Activated naive CD8-positive, alpha-beta T cell (primary cell): ENCODE measurements at regions not wholly inside any gene's neighbourhood (a gene's known extent, or its start where the extent isn't known, plus 50 kb on each side); places are given as distances from the start of the nearest gene placed in this dataset.

ENCODE experiments used
- H3K27ac Mint-ChIP-seq: one replicate; pipeline ENCODE4 v1.8.0; 2021; ENCODE audit warnings: mixed read lengths
- H3K27me3 Mint-ChIP-seq: one replicate; pipeline ENCODE4 v1.8.0; 2021; ENCODE audit warnings: mixed read lengths
- H3K36me3 Mint-ChIP-seq: one replicate; pipeline ENCODE4 v1.8.0; 2021; ENCODE audit warnings: mixed read lengths
- H3K4me1 Mint-ChIP-seq: one replicate; pipeline ENCODE4 v1.8.0; 2021; ENCODE audit warnings: low read depth, mixed read lengths
- H3K4me3 Mint-ChIP-seq: one replicate; pipeline ENCODE4 v1.8.0; 2021; ENCODE audit warnings: mild to moderate bottlenecking, mixed read lengths
- H3K9me3 Mint-ChIP-seq: one replicate; pipeline ENCODE4 v1.8.0; 2021; ENCODE audit warnings: low read depth, mixed read lengths

DNA sequence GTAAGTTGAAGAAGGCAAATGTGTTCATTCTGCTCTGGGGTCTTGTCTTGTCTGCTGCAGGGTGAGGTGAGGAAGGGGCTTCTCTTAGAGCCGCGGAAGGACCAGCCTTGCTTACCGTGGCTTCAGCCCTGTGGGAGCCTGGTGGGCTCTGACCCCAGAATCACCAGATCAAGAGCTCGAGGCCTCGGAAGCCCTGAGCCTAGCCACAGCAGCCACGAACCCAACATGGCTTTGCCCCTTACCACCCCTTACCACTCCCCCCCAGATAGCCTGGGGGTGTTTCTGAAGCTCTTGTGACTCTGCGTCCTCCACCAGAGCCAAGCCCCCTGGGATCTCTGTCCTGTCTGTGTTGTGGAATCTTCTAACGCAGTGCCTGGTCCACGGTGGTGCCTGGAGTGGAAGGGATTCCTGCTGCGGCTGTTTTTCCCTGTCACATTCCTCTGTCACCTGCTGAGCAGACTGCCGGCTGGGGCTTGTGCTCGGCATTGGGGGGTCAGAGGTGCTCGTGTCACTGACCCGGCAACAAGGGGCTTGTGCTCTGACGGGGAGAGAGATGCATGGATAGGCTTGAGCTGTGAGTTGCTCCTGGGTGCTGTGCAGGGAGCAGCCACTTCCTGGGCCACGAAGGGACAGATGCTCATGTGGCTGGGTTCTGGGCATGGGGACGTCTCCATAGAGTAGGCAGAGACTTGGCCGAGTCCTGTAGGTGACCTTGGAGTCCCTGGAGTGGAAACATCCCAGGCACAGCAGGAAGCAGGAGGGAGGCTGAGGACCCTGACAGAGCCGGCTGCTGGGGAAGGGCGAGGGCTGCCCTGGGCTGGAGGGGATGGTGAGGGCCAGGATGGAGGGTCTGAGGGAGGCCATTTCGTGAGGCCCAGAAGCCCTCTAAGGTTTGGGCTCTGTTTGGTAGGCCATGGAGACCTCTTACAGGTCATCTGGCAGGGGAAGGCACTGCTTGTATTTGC is 316.0 kb downstream of the QKI start:
- H3K9me3 Mint-ChIP-seq, result no peaks in the 10 kb centered on the region
- H3K4me1 Mint-ChIP-seq, result no peaks in the 10 kb centered on the region
- H3K27ac Mint-ChIP-seq, result no peak overlapping the region
- H3K27me3 Mint-ChIP-seq, result no peaks in the 10 kb centered on the region
- no peak overlapping the region for H3K4me3 Mint-ChIP-seq
- no peaks in the 10 kb centered on the region for H3K36me3 Mint-ChIP-seq

DNA sequence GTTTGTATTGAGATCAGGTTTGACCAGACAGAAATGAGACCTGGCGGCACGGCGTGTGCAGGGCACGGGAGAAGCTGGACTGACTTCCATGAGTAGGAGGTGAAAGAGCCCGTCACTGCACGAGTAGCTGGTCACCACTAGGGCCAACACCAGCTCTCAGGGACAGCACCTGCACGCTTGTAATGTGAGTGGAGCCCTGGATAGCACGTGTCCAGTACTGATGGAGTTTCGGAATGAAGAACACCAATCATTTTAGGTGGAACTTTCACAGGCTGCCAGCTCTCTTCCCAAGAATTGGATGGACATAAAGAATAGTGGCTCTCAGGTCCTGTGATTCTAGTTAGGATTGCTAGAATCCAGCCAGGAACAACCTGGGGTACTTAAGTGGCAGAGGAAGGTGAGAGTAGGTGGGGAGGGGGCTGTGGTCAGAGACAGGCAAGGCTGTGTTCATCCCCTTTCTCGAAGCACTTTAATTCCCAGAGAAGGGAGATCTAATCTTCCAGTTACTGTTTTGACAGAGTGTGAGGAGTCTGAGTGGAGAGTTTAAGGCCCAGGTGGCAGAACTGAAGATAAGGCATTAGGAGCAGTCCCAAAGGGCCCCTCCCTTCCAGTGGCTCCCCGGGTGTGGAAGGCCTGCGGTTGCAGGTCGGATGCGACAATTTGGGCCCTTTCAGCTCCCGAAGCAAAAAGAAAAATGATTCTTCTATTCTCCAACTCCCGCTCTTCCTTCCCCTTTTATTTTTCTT is 314.8 kb downstream of the QKI start:
- Mint-ChIP-seq H3K9me3 (no peaks in the 10 kb centered on the region), H3K27me3 (no peaks in the 10 kb centered on the region), H3K27ac (no peak overlapping the region), H3K36me3 (no peaks in the 10 kb centered on the region), H3K4me3 (no peak overlapping the region), H3K4me1 (no peaks in the 10 kb centered on the region)

DNA sequence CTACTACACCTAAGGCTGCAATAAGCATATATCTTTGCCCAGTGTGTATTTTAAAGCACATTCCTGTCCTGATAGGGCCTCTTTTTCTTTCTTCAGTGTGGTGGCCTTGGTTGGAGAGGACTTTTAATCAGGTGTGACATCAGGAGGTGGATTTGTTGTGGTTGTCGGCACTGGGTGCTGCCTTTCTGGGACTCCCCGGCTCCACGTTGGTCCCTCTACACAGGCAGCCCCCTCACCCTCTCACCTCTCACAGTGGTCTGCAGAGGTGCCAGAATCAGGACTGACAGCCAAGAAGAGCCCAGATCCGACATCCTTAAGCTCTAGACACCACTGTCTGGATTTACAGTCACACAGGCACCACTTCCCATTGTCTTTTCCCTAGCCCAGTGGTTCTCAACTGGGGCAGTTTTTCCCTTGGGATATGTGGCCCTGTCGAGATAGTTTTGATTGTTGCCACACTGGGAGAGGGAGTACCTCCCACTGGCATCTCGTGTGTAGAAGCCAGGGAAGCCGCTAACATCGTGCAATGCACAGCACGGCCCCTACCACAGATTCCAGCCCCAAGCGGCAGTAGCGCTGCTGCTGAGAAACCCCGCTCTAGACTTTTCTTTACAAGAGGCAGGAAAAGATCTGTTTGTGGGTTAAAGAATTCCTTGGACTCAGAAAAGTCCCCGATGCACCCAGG is 314.1 kb downstream of the QKI start:
- Mint-ChIP-seq H3K9me3 (no peaks in the 10 kb centered on the region), H3K27me3 (no peaks in the 10 kb centered on the region), H3K27ac (no peak overlapping the region), H3K36me3 (no peaks in the 10 kb centered on the region), H3K4me1 (no peaks in the 10 kb centered on the region), H3K4me3 (no peak overlapping the region)

DNA sequence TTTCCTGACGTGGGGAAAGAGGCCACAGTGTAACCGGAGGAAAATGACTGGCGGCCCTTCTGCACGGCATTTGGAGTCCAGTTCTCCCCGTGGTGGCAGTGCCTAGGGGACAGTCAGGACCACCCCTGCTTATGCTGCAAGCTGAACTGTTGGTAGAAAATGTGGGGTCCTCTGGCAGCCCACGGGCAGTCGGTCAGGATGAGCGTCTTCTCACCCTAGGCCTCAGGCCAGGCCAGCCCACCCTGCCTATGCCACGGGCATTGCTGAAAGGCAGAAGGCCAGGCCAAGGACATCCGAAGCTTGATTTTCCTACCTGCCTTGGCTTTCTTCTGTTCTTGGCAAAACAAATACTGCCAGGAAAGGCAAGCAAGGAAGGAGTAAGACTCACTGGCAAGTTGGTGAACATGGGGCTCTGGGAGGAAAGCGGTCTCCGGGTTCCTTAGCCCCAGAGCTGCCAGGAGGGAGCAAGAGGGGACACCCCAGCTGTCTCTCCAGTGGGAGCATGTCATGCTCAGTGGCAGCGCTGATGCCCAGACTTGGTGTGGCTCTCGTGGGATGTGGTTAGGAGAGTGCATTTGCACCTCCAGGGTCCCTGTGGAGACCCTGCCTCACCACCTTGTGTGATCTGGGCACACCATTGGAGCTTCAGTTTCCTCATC is 311.6 kb downstream of the QKI start:
- no peaks in the 10 kb centered on the region for H3K9me3 Mint-ChIP-seq
- no peaks in the 10 kb centered on the region for H3K36me3 Mint-ChIP-seq
- no peaks in the 10 kb centered on the region for H3K4me1 Mint-ChIP-seq
- no peaks in the 10 kb centered on the region for H3K27me3 Mint-ChIP-seq
- no peak overlapping the region for H3K27ac Mint-ChIP-seq
- no peak overlapping the region for H3K4me3 Mint-ChIP-seq

DNA sequence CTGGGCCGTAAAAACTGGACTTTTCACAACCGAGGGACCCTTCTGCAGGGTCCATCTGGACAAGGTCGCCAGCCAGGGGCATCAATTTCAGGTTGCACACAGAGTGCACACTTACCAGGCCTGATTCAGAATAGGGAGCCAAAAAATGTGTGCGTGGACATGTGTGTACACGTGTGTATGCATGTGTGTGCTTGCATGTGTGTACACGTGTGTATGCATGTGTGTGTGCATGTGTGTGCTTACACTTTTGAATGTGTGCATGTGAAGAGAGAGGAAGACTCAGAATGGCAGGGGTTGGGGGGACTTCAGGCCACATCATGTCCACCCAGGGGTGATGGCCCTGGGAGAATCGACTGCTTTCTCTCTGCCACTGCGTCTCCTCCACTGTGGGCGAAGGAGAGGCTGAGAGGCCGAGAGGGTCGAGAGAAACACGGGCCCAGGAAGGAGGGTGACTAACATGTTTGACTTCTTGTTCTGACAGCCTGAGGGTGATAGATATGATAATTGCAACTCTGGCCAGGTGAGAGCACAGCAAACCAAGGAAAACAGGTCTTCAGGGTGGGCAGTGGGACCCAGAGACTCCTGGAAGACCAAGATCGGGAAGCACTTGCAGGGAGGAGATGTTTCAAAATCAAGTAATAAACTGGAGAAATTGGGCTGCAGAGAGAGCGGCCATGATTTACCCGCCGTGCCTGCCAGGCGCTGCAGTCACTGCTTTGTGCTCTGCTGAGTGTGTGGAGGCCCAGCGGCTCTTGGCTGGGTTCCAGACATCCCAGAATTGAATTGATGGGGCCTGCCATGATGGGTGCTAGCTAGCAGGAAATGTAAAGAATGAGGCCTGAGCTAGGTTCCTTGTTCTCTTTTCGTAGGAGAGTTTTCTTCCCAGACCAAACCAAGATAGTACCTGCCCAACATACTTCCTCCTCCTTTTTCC is 310.8 kb downstream of the QKI start:
- Mint-ChIP-seq H3K4me3 (no peak overlapping the region), H3K9me3 (no peaks in the 10 kb centered on the region), H3K27ac (no peak overlapping the region), H3K36me3 (no peaks in the 10 kb centered on the region), H3K27me3 (no peaks in the 10 kb centered on the region), H3K4me1 (no peaks in the 10 kb centered on the region)

DNA sequence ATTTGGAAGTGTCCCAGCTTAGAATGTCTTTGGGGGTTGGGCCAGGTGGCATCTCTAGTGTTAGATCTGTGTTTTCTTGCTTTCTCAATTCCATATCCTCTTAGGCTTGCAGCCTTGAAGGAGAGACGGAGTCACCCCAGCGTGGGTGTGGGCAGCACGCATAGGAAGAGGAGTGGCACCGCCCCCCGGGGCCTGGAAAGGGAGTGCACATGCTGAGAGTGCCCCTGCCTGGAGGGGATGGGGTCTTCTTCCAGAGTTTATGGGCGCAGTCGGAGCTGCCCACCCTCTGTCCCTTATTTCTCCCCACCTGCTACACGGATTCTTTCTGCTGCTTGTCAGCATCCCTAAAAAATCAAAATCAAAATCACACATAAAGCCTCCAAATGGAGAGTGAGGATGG is 309.7 kb downstream of the QKI start:
- H3K27me3 Mint-ChIP-seq, result no peaks in the 10 kb centered on the region
- H3K4me3 Mint-ChIP-seq, result no peak overlapping the region
- no peaks in the 10 kb centered on the region for H3K4me1 Mint-ChIP-seq
- no peaks in the 10 kb centered on the region for H3K36me3 Mint-ChIP-seq
- no peaks in the 10 kb centered on the region for H3K9me3 Mint-ChIP-seq
- no peak overlapping the region for H3K27ac Mint-ChIP-seq

DNA sequence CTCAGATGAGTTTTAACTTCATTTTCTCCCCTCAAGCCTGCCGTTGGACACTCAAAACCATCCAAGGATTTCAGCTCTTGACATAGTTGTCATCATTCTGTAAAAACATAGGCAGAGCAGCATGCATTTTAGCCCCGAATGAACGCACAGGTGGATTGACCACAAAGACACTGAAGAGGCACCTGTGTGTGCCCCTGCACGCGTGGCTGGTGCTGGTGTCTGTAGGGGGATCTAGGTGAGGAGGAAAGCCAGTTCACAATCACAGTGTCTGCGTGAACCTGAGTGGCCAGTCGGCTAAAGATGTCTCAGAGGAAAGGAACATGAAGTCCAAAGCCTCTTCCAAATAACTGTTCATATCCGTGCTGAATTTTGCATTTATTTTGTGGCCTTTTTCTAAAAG is 309.2 kb downstream of the QKI start:
- H3K27ac Mint-ChIP-seq, result no peak overlapping the region
- H3K36me3 Mint-ChIP-seq, result no peaks in the 10 kb centered on the region
- no peaks in the 10 kb centered on the region for H3K9me3 Mint-ChIP-seq
- H3K27me3 Mint-ChIP-seq, result no peaks in the 10 kb centered on the region
- H3K4me3 Mint-ChIP-seq, result no peak overlapping the region
- no peaks in the 10 kb centered on the region for H3K4me1 Mint-ChIP-seq

DNA sequence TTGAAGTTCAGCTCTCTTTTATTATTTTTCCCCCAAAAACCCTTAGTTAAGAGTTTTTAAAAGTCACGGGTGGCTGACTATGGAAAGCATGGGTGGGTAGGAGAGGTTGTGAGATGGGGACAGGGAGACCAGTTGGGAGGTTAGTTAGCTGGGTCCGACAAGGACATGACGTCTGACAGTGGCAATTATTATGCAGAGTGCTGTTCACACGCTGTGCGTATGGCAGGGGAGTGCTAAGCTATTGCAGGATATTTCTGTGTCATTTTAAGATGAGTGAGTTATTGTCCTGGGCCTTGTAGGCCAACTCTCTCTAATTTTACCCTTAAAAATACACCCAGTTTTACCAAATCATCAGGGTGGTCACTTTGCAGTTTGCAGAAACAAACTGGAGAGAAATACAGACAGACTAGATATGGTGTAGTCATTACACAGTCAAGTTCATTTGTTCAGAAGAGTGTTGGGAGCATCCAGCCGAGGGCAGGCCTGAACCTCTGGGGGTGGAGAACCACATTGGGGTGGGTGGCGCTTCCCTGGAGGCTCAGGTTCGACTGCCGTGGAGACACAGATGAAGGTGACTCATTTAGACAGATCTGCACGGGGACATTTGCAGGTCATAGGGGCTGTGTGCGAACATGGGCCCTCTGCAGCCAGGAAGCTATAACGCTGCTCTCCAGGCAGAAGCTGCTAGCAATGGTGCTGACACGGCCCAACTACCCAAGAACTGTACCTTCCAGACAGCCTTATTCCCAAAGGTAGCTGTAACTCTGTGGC is 307.6 kb downstream of the QKI start:
- Mint-ChIP-seq H3K27me3 (peaks cover under 1% of the 10 kb centered on the region), H3K27ac (no peak overlapping the region)

DNA sequence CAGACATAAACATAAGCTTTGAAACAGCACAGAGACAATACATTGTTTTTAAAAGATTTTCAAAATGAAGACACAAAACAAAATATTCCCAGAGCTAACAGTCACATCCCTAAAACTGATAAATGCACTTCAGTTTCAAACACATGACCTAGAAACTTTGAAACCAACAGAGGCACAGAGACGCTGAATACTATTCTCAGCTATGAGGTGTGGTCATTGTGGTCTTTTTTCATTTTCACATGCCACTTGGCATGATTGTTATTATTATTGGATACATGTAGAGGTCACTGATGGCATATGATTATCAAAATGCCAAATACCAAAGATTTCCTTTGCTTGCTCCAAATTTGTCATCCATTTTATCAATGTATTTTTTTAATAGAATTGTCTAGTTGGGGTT is 306.9 kb downstream of the QKI start:
- H3K9me3 Mint-ChIP-seq, result no peaks in the 10 kb centered on the region
- peaks cover 1% of the 10 kb centered on the region for H3K27me3 Mint-ChIP-seq
- no peak overlapping the region for H3K4me3 Mint-ChIP-seq
- H3K4me1 Mint-ChIP-seq, result no peaks in the 10 kb centered on the region
- H3K27ac Mint-ChIP-seq, result no peak overlapping the region
- no peaks in the 10 kb centered on the region for H3K36me3 Mint-ChIP-seq

More for the DNA sequence above, 307.6 kb downstream of the QKI start:
- Mint-ChIP-seq H3K4me1 (no peaks in the 10 kb centered on the region), H3K36me3 (no peaks in the 10 kb centered on the region), H3K9me3 (no peaks in the 10 kb centered on the region), H3K4me3 (no peak overlapping the region)

DNA sequence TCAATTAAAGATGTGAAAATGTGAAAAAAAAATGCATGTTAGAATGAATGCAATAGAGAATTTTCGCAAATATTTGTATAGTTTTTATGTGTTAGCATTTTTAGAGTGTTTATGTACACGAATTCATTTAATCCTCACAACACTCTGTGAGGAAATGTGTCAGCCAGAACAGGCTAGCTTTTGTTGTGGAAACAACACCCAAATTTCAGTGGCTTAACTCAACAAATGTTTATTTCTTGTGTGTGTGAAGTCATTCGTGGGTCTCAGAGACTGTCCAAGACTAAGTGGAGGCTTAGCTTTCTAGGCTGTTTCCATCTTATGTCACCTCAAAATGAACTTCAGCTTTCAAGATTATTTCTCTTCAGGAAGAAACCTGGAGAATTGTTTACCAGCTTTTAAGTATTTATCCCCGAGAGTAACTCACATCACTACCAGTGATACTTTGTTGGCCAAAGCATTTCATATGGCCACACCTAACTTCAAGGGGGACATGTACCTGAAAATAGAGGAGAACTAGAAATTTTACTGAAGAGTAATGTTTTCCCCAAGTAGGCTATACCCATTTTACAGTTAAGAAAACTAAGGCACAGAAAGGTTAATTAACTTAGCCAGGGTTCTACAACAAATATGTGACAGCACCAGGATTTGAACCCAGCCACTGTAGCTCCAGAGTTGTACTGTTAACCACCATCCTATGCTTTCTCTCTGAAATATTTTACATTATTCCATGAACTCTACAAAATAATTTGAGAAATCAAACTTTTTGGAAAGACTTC is 306.1 kb downstream of the QKI start:
- Mint-ChIP-seq H3K9me3 (no peaks in the 10 kb centered on the region), H3K4me1 (no peaks in the 10 kb centered on the region), H3K27ac (no peak overlapping the region), H3K27me3 (peaks cover 1% of the 10 kb centered on the region), H3K4me3 (no peak overlapping the region), H3K36me3 (no peaks in the 10 kb centered on the region)

DNA sequence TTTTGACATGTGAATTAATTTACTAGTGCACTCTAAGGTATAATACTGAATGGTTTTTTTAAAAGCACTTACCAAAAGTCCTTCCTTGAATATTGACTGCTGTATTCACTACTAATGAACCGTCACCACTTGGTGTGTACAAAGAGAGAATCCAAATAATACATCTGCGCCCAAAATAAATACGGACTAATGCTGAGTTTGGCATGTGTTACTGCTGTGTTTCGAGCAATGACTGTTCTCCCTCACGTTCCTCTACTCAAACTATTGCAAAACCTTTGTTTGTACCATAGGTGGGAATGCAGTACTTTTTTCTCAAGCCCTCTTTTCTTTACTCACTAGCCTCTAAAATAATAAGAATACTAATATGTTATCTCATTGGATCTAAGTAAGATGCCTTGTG is 305.5 kb downstream of the QKI start:
- Mint-ChIP-seq H3K4me1 (no peaks in the 10 kb centered on the region), H3K27ac (no peak overlapping the region), H3K36me3 (no peaks in the 10 kb centered on the region)

DNA sequence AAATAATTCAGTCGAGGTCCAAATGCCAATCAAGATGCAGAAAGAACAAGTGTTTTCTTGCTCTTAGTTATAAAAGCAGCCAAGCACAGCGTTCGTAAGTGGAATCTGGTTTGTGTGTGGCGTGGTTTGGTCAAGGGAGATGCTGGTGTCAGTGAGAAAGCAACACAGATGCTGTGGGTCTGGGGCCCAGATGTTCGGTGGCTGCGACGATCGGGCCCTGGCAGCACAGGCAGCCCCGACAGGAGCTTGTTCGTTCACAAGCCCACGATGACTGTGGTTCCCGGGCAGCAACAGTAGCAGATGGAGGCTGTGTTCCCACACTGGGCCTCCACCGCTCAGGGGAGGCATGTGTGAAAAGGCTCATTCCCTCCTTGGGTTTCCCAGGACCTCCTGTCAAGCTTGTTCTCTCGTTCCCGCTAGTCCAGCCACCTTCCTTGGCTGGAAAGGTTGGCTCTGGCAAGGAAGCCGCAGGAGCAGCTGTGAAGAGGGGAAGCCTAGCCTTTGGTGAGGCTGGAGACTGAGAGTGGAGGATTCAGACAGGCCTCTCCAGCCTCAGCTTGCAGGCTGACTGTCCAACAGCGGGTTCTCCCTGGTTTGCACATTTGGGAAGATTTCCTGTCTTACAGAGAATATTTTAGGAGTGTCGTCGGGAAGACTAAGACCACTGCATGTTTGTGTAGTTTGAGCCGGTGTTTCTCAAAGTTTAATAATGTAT is 304.7 kb downstream of the QKI start:
- Mint-ChIP-seq H3K9me3 (no peaks in the 10 kb centered on the region), H3K4me1 (no peaks in the 10 kb centered on the region), H3K4me3 (no peak overlapping the region), H3K27me3 (peaks cover 1% of the 10 kb centered on the region), H3K27ac (no peak overlapping the region), H3K36me3 (no peaks in the 10 kb centered on the region)

More for the DNA sequence above, 305.5 kb downstream of the QKI start:
- no peak overlapping the region for H3K4me3 Mint-ChIP-seq
- peaks cover 1% of the 10 kb centered on the region for H3K27me3 Mint-ChIP-seq
- no peaks in the 10 kb centered on the region for H3K9me3 Mint-ChIP-seq
